ENCODE measurements at regions not wholly inside any gene's neighbourhood (a gene's known extent, or its start where the extent isn't known, plus 50 kb on each side); places are given as distances from the start of the nearest gene placed in this dataset.

DNA sequence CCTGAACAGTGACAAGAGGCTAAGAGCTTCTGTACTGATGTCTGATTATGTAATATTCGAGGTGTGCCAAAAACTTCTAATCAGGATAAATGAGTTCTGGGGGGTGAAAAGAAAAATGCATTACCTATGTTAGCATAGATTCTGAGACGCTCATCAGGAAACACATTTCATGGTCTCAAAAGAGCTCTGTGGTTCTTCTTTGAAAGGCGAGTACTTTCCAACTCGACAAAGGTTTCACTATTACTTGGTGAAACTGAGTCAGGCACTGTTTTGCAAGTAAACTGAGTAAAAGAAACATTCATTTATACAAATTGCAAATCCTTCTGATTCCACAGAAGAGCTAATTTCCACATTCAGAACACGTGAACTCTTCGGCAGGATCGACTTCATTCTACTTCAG lies 523.2 kb downstream of the GATA3 start:
- TF ChIP-seq, protein P1, sequence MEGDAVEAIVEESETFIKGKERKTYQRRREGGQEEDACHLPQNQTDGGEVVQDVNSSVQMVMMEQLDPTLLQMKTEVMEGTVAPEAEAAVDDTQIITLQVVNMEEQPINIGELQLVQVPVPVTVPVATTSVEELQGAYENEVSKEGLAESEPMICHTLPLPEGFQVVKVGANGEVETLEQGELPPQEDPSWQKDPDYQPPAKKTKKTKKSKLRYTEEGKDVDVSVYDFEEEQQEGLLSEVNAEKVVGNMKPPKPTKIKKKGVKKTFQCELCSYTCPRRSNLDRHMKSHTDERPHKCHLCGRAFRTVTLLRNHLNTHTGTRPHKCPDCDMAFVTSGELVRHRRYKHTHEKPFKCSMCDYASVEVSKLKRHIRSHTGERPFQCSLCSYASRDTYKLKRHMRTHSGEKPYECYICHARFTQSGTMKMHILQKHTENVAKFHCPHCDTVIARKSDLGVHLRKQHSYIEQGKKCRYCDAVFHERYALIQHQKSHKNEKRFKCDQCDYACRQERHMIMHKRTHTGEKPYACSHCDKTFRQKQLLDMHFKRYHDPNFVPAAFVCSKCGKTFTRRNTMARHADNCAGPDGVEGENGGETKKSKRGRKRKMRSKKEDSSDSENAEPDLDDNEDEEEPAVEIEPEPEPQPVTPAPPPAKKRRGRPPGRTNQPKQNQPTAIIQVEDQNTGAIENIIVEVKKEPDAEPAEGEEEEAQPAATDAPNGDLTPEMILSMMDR (conservative IDR thresholded peaks at IDR 0.05) = no peak
- TF ChIP-seq EZH2 (IDR thresholded peaks at IDR 0.05; ENCODE audit: low read depth) = no peak
